Large intestine (tissue), 3 donors: ENCODE measurements at regions not wholly inside any gene's neighbourhood (a gene's known extent, or its start where the extent isn't known, plus 50 kb on each side); places are given as distances from the start of the nearest gene placed in this dataset.
"Not testable (repeated sequence)": the region's sequence is repeated elsewhere in the genome, so short reads cannot be mapped to it uniquely, and the experiment has no call there.

Source experiments
- DNase-seq, 2 donors: peaks; one replicate each; pipeline versions ENCODE4 v3.0.0 to v3.0.0-alpha.2; 2013
- H3K27ac ChIP-seq: one replicate; pipeline ENCODE4 v1.5.1; 2013; ENCODE audit warnings: low read length
- H3K27me3 ChIP-seq: 2 replicates; pipeline ENCODE4 v1.6.1; 2013; ENCODE audit warnings: low read length; ENCODE audit not compliant: control insufficient read depth, insufficient read depth
- H3K36me3 ChIP-seq: 2 replicates; pipeline ENCODE4 v1.6.1; 2013; ENCODE audit warnings: low read length; ENCODE audit not compliant: control insufficient read depth, insufficient read depth
- H3K4me1 ChIP-seq: one replicate; pipeline ENCODE4 v1.6.1; 2013; ENCODE audit warnings: low read length; ENCODE audit not compliant: control insufficient read depth, insufficient read depth
- H3K4me3 ChIP-seq: one replicate; pipeline ENCODE4 v1.5.1; 2013; ENCODE audit warnings: low read length
- H3K9me3 ChIP-seq: one replicate; pipeline ENCODE4 v1.6.1; 2013; ENCODE audit warnings: mild to moderate bottlenecking, low read depth, low read length, moderate library complexity; ENCODE audit not compliant: control insufficient read depth
- WGBS: methylation state at CpG from one replicate; pipeline ENCODE4 v1.1.5; 2013; ENCODE audit warnings: low lambda C conversion rate; ENCODE audit not compliant: insufficient coverage; 5-methylcytosine and 5-hydroxymethylcytosine counted together

- Histone ChIP-seq H3K9me3 (no peaks in the 10 kb centered on the region), H3K4me3 (no peak overlapping the region), H3K36me3 (no peaks in the 10 kb centered on the region), H3K27me3 (no peaks in the 10 kb centered on the region), H3K4me1 (no peaks in the 10 kb centered on the region), H3K27ac (no peak overlapping the region)
- WGBS, result no CpG with 5 or more reads among the region's 4 CpGs
- no peak for DNase-seq
These were observed 609.5 kb upstream of the RGMB start for GRCh38 chr5:98163796-98164493.

GRCh38 chr5:98168871-98169270 is 604.6 kb upstream of the RGMB start:
- H3K27me3 ChIP-seq, result no peaks in the 10 kb centered on the region
- no peaks in the 10 kb centered on the region for H3K9me3 ChIP-seq
- no peaks in the 10 kb centered on the region for H3K4me1 ChIP-seq
- no peak overlapping the region for H3K4me3 ChIP-seq
- no peak overlapping the region for H3K27ac ChIP-seq
- 100% methylated on average over 1 of the region's 2 CpGs for WGBS
- H3K36me3 ChIP-seq, result no peaks in the 10 kb centered on the region
- no peak for DNase-seq

- no peak for DNase-seq
- no peak overlapping the region for H3K27ac ChIP-seq
- H3K9me3 ChIP-seq, result no peaks in the 10 kb centered on the region
- no peaks in the 10 kb centered on the region for H3K27me3 ChIP-seq
- no peak overlapping the region for H3K4me3 ChIP-seq
- no peaks in the 10 kb centered on the region for H3K36me3 ChIP-seq
- no peaks in the 10 kb centered on the region for H3K4me1 ChIP-seq
- no CpG with 5 or more reads among the region's 5 CpGs for WGBS
These were observed 602.5 kb upstream of the RGMB start for GRCh38 chr5:98170994-98171393.

- Histone ChIP-seq H3K27me3 (no peaks in the 10 kb centered on the region), H3K4me3 (no peak overlapping the region), H3K36me3 (no peaks in the 10 kb centered on the region), H3K4me1 (no peaks in the 10 kb centered on the region), H3K27ac (no peak overlapping the region), H3K9me3 (no peaks in the 10 kb centered on the region)
- no peak for DNase-seq
These were observed 600.1 kb upstream of the RGMB start for GRCh38 chr5:98173334-98173733.

GRCh38 chr5:98175474-98175873 is 598.0 kb upstream of the RGMB start:
- Histone ChIP-seq H3K36me3 (no peaks in the 10 kb centered on the region), H3K9me3 (no peaks in the 10 kb centered on the region), H3K4me1 (no peaks in the 10 kb centered on the region), H3K27me3 (no peaks in the 10 kb centered on the region), H3K4me3 (no peak overlapping the region), H3K27ac (no peak overlapping the region)
- DNase-seq, result no peak

GRCh38 chr5:98179791-98180755 is 593.4 kb upstream of the RGMB start:
- WGBS, result 83% methylated on average over 1 of the region's 8 CpGs
- DNase-seq, result no peak
- no peaks in the 10 kb centered on the region for H3K27me3 ChIP-seq
- no peaks in the 10 kb centered on the region for H3K4me1 ChIP-seq
- no peak overlapping the region for H3K27ac ChIP-seq
- no peaks in the 10 kb centered on the region for H3K36me3 ChIP-seq
- no peak overlapping the region for H3K4me3 ChIP-seq
- no peaks in the 10 kb centered on the region for H3K9me3 ChIP-seq

GRCh38 chr5:98186128-98186527 is 587.3 kb upstream of the RGMB start:
- Histone ChIP-seq H3K27ac (no peak overlapping the region), H3K9me3 (no peaks in the 10 kb centered on the region), H3K36me3 (no peaks in the 10 kb centered on the region), H3K27me3 (no peaks in the 10 kb centered on the region), H3K4me3 (no peak overlapping the region), H3K4me1 (no peaks in the 10 kb centered on the region)
- no peak for DNase-seq
- no CpG with 5 or more reads among the region's 1 CpG for WGBS

- Histone ChIP-seq H3K27ac (no peak overlapping the region), H3K4me1 (no peaks in the 10 kb centered on the region), H3K36me3 (no peaks in the 10 kb centered on the region), H3K4me3 (no peak overlapping the region), H3K9me3 (no peaks in the 10 kb centered on the region), H3K27me3 (no peaks in the 10 kb centered on the region)
- WGBS, result 100% methylated on average over 1 of the region's 1 CpG
- no peak for DNase-seq
These were observed 585.5 kb upstream of the RGMB start for GRCh38 chr5:98187945-98188344.

GRCh38 chr5:98190344-98190743 is 583.1 kb upstream of the RGMB start:
- H3K9me3 ChIP-seq, DNase-seq, H3K36me3 ChIP-seq, H3K27ac ChIP-seq, H3K4me3 ChIP-seq, H3K4me1 ChIP-seq, H3K27me3 ChIP-seq: not testable (repeated sequence)
- no CpG with 5 or more reads among the region's 4 CpGs for WGBS

- H3K4me1 ChIP-seq, result no peaks in the 10 kb centered on the region
- no peaks in the 10 kb centered on the region for H3K27me3 ChIP-seq
- WGBS, result no CpG with 5 or more reads among the region's 3 CpGs
- no peak overlapping the region for H3K27ac ChIP-seq
- H3K36me3 ChIP-seq, result no peaks in the 10 kb centered on the region
- no peak overlapping the region for H3K4me3 ChIP-seq
- no peaks in the 10 kb centered on the region for H3K9me3 ChIP-seq
- DNase-seq, result no peak
These were observed 579.3 kb upstream of the RGMB start for GRCh38 chr5:98193921-98194760.
